ENCODE measurements at regions not wholly inside any gene's neighbourhood (a gene's known extent, or its start where the extent isn't known, plus 50 kb on each side); places are given as distances from the start of the nearest gene placed in this dataset.
"Not testable (repeated sequence)": the region's sequence is repeated elsewhere in the genome, so short reads cannot be mapped to it uniquely, and the experiment has no call there.

GRCh38 chr11:69221086-69221485 is 65.4 kb downstream of the SMIM38 start:
- Histone ChIP-seq H3K36me3 (no peaks in the 10 kb centered on the region), H3K4me3 (no peak overlapping the region), H3K4me1 (no peaks in the 10 kb centered on the region), H3K27ac (no peak overlapping the region), H3K9me3 (no peaks in the 10 kb centered on the region), H3K27me3 (no peaks in the 10 kb centered on the region), H3K9ac (ENCODE audit: low read depth in 2 of 2, low read length in 2 of 2) (no peak overlapping the region)
- no peak for TF ChIP-seq CTCF (IDR thresholded peaks at IDR 0.05)
- no peak for DNase-seq
- intact Hi-C loops (cut with DNase I), result no loop called here

GRCh38 chr11:69221636-69222035 is 65.9 kb downstream of the SMIM38 start:
- H3K9ac ChIP-seq (ENCODE audit: low read depth in 2 of 2, low read length in 2 of 2); H3K4me3 ChIP-seq; H3K36me3 ChIP-seq; H3K27ac ChIP-seq; H3K4me1 ChIP-seq; DNase-seq; H3K9me3 ChIP-seq; intact Hi-C loops (cut with DNase I); H3K27me3 ChIP-seq: not testable (repeated sequence)

- Histone ChIP-seq H3K36me3 (no peaks in the 10 kb centered on the region), H3K27me3 (no peaks in the 10 kb centered on the region), H3K9ac (ENCODE audit: low read depth in 2 of 2, low read length in 2 of 2) (no peak overlapping the region), H3K9me3 (no peaks in the 10 kb centered on the region), H3K4me3 (no peak overlapping the region), H3K27ac (no peak overlapping the region), H3K4me1 (no peaks in the 10 kb centered on the region)
- intact Hi-C loops (cut with DNase I), result no loop called here
- peak; percentile 3 for DNase-seq
- no peak for TF ChIP-seq CTCF (IDR thresholded peaks at IDR 0.05)
Observed at GRCh38 chr11:69227271-69227670, 66.7 kb upstream of the MYEOV start.

- H3K9me3 ChIP-seq, result no peaks in the 10 kb centered on the region
- H3K27me3 ChIP-seq, result no peaks in the 10 kb centered on the region
- no peak overlapping the region for H3K9ac ChIP-seq (ENCODE audit: low read depth in 2 of 2, low read length in 2 of 2)
- intact Hi-C loops (cut with DNase I), result no loop called here
- no peak overlapping the region for H3K4me3 ChIP-seq
- TF ChIP-seq CTCF (IDR thresholded peaks at IDR 0.05), result no peak
- DNase-seq, result no peak
- H3K4me1 ChIP-seq, result no peaks in the 10 kb centered on the region
- H3K27ac ChIP-seq, result no peak overlapping the region
- H3K36me3 ChIP-seq, result no peaks in the 10 kb centered on the region
Observed at GRCh38 chr11:69229511-69229910, 64.4 kb upstream of the MYEOV start.

- Histone ChIP-seq H3K9me3 (no peaks in the 10 kb centered on the region), H3K36me3 (no peaks in the 10 kb centered on the region), H3K4me1 (no peaks in the 10 kb centered on the region), H3K9ac (ENCODE audit: low read depth in 2 of 2, low read length in 2 of 2) (no peak overlapping the region), H3K4me3 (no peak overlapping the region), H3K27me3 (no peaks in the 10 kb centered on the region), H3K27ac (no peak overlapping the region)
- peak; percentile 9 for DNase-seq
- intact Hi-C loops (cut with DNase I), result no loop called here
- no peak for TF ChIP-seq CTCF (IDR thresholded peaks at IDR 0.05)
Observed at GRCh38 chr11:69230856-69231425, 63.0 kb upstream of the MYEOV start.

GRCh38 chr11:69231466-69232018 is 62.4 kb upstream of the MYEOV start:
- Histone ChIP-seq H3K9me3 (no peaks in the 10 kb centered on the region), H3K9ac (ENCODE audit: low read depth in 2 of 2, low read length in 2 of 2) (no peak overlapping the region), H3K27ac (no peak overlapping the region), H3K4me1 (no peaks in the 10 kb centered on the region), H3K36me3 (no peaks in the 10 kb centered on the region), H3K4me3 (no peak overlapping the region), H3K27me3 (no peaks in the 10 kb centered on the region)
- intact Hi-C loops (cut with DNase I), result no loop called here
- no peak for TF ChIP-seq CTCF (IDR thresholded peaks at IDR 0.05)
- DNase-seq, result peak; percentile 7

Measured in colonic mucosa (tissue), 4 donors.